ENCODE measurements at regions not wholly inside any gene's neighbourhood (a gene's known extent, or its start where the extent isn't known, plus 50 kb on each side); places are given as distances from the start of the nearest gene placed in this dataset.
"Not testable (repeated sequence)": the region's sequence is repeated elsewhere in the genome, so short reads cannot be mapped to it uniquely, and the experiment has no call there.

- H3K27me3 ChIP-seq (replicated peaks in 1 of 4; ENCODE audit: control insufficient read depth in 3 of 4, extremely low read depth in 1 of 4, insufficient read depth in 3 of 4, low read length in 3 of 4); H3K4ac ChIP-seq (replicated peaks; ENCODE audit: insufficient read length, low read depth, low read length); H2AFZ ChIP-seq (ENCODE audit: low read length); H2BK5ac ChIP-seq (ENCODE audit: low read depth, low read length); H3K14ac ChIP-seq (ENCODE audit: insufficient read length); CTCF ChIA-PET (ENCODE audit: partially characterized antibody); H3K4me1 ChIP-seq (replicated peaks in 1 of 4; ENCODE audit: control insufficient read depth in 3 of 4, insufficient read depth in 4 of 4, low read length in 3 of 4); H3K23me2 ChIP-seq (ENCODE audit: low read depth, low read length); H2BK15ac ChIP-seq (ENCODE audit: low read length); H2BK12ac ChIP-seq (ENCODE audit: low read depth, low read length); H3K18ac ChIP-seq (ENCODE audit: extremely low read depth, low read length); H2BK120ac ChIP-seq (replicated peaks; ENCODE audit: low read depth, low read length); H3K23ac ChIP-seq (ENCODE audit: insufficient read length); DNase-seq (ENCODE audit: low read depth in 1 of 2, low spot score in 2 of 2); H4K91ac ChIP-seq (replicated peaks; ENCODE audit: insufficient read length, low read length); H3K9ac ChIP-seq (replicated peaks in 1 of 4; ENCODE audit: extremely low read depth in 1 of 4, low read depth in 3 of 4, low read length in 3 of 4); POLR2A ChIA-PET (ENCODE audit: partially characterized antibody); H3K4me2 ChIP-seq (ENCODE audit: insufficient read depth in 1 of 2, low read depth in 2 of 2, low read length in 2 of 2); H3K56ac ChIP-seq (replicated peaks; ENCODE audit: insufficient read length, low read depth, low read length); H4K8ac ChIP-seq (ENCODE audit: extremely low read depth, insufficient read depth, low read length); H2BK20ac ChIP-seq (ENCODE audit: low read length); H3K27ac ChIP-seq (ENCODE audit: low read depth, low read length); H4K5ac ChIP-seq (ENCODE audit: insufficient read length, low read depth, low read length); H3K79me2 ChIP-seq (ENCODE audit: control insufficient read depth in 1 of 2, insufficient read depth in 2 of 2, low read length in 2 of 2); FAIRE-seq; H3K4me3 ChIP-seq (ENCODE audit: extremely low read depth in 1 of 4, insufficient read depth in 2 of 4, low read depth in 3 of 4, low read length in 4 of 4); H2AK5ac ChIP-seq (ENCODE audit: low read depth, low read length); H3K36me3 ChIP-seq (ENCODE audit: control insufficient read depth in 2 of 4, insufficient read depth in 4 of 4, low read length in 3 of 4); H4K20me1 ChIP-seq (replicated peaks in 1 of 2; ENCODE audit: control insufficient read depth in 1 of 2, insufficient read depth in 2 of 2, low read length in 2 of 2); H3K9me3 ChIP-seq (ENCODE audit: insufficient read depth in 2 of 2, low read depth in 1 of 2, low read length in 1 of 2); H3K79me1 ChIP-seq (ENCODE audit: low read depth, low read length): not testable (repeated sequence)
- 85% methylated on average over 1 of the region's 2 CpGs; no CpG with 5 or more reads in 1 of the 2 experiments for WGBS, 2 experiments (ENCODE audit: extremely low coverage in 1 of 2, insufficient coverage in 1 of 2, insufficient read length in 1 of 2, insufficient replicate concordance in 2 of 2, low coverage in 1 of 2, low lambda C conversion rate in 2 of 2, missing lambda C conversion rate in 1 of 2)
These were observed 366.8 kb downstream of the ANAPC1 start for GRCh38 chr2:111517050-111517720.

- H3K4me2 ChIP-seq (ENCODE audit: insufficient read depth in 1 of 2, low read depth in 2 of 2, low read length in 2 of 2); POLR2A ChIA-PET (ENCODE audit: partially characterized antibody); H2BK120ac ChIP-seq (replicated peaks; ENCODE audit: low read depth, low read length); H3K27me3 ChIP-seq (replicated peaks in 1 of 4; ENCODE audit: control insufficient read depth in 3 of 4, extremely low read depth in 1 of 4, insufficient read depth in 3 of 4, low read length in 3 of 4); H3K9me3 ChIP-seq (ENCODE audit: insufficient read depth in 2 of 2, low read depth in 1 of 2, low read length in 1 of 2); H3K79me2 ChIP-seq (ENCODE audit: control insufficient read depth in 1 of 2, insufficient read depth in 2 of 2, low read length in 2 of 2); H2BK15ac ChIP-seq (ENCODE audit: low read length); H3K36me3 ChIP-seq (ENCODE audit: control insufficient read depth in 2 of 4, insufficient read depth in 4 of 4, low read length in 3 of 4); H3K4me1 ChIP-seq (replicated peaks in 1 of 4; ENCODE audit: control insufficient read depth in 3 of 4, insufficient read depth in 4 of 4, low read length in 3 of 4); H4K8ac ChIP-seq (ENCODE audit: extremely low read depth, insufficient read depth, low read length); H3K23ac ChIP-seq (ENCODE audit: insufficient read length); H3K4ac ChIP-seq (replicated peaks; ENCODE audit: insufficient read length, low read depth, low read length); H2BK12ac ChIP-seq (ENCODE audit: low read depth, low read length); H3K14ac ChIP-seq (ENCODE audit: insufficient read length); H3K27ac ChIP-seq (ENCODE audit: low read depth, low read length); H3K23me2 ChIP-seq (ENCODE audit: low read depth, low read length); H3K9ac ChIP-seq (replicated peaks in 1 of 4; ENCODE audit: extremely low read depth in 1 of 4, low read depth in 3 of 4, low read length in 3 of 4); H4K20me1 ChIP-seq (replicated peaks in 1 of 2; ENCODE audit: control insufficient read depth in 1 of 2, insufficient read depth in 2 of 2, low read length in 2 of 2); H4K5ac ChIP-seq (ENCODE audit: insufficient read length, low read depth, low read length); H2BK20ac ChIP-seq (ENCODE audit: low read length); H3K4me3 ChIP-seq (ENCODE audit: extremely low read depth in 1 of 4, insufficient read depth in 2 of 4, low read depth in 3 of 4, low read length in 4 of 4); DNase-seq (ENCODE audit: low read depth in 1 of 2, low spot score in 2 of 2); CTCF ChIA-PET (ENCODE audit: partially characterized antibody); H3K56ac ChIP-seq (replicated peaks; ENCODE audit: insufficient read length, low read depth, low read length); H2AFZ ChIP-seq (ENCODE audit: low read length); H3K18ac ChIP-seq (ENCODE audit: extremely low read depth, low read length); H4K91ac ChIP-seq (replicated peaks; ENCODE audit: insufficient read length, low read length); H2BK5ac ChIP-seq (ENCODE audit: low read depth, low read length); FAIRE-seq; H3K79me1 ChIP-seq (ENCODE audit: low read depth, low read length); H2AK5ac ChIP-seq (ENCODE audit: low read depth, low read length): not testable (repeated sequence)
- WGBS, 2 experiments (ENCODE audit: extremely low coverage in 1 of 2, insufficient coverage in 1 of 2, insufficient read length in 1 of 2, insufficient replicate concordance in 2 of 2, low coverage in 1 of 2, low lambda C conversion rate in 2 of 2, missing lambda C conversion rate in 1 of 2), result 86% methylated on average over 2 of the region's 2 CpGs; no CpG with 5 or more reads in 1 of the 2 experiments
These were observed 366.3 kb downstream of the ANAPC1 start for GRCh38 chr2:111517721-111518053.

All from H1 (cell line).